Transverse colon (tissue), 3 donors: ENCODE measurements at regions not wholly inside any gene's neighbourhood (a gene's known extent, or its start where the extent isn't known, plus 50 kb on each side); places are given as distances from the start of the nearest gene placed in this dataset.

Source experiments
- EP300 ChIP-seq: sonication (generic); formaldehyde crosslinking; IDR thresholded peaks from one replicate; pipeline ENCODE4 v1.6.1; 2017; ENCODE audit warnings: antibody characterized with exemption, low read depth
- POLR2A ChIP-seq: fragments of 450-650 bp; IDR thresholded peaks from one replicate; pipeline ENCODE4 v1.6.1; 2016; ENCODE audit warnings: antibody characterized with exemption, mild to moderate bottlenecking, moderate library complexity
- TF ChIP-seq, protein P1 (sequence below), 5 experiments: fragments of 200-600 bp in 3 of 5; fragments of 450-650 bp in 2 of 5; sonication (generic) in 3 of 5; IDR thresholded peaks; 1 replicate in 2 of 5; 2 replicates in 3 of 5; pipeline ENCODE4 v1.5.1; 2016 to 2017; ENCODE audit warnings: antibody characterized with exemption in 5 of 5, inconsistent platforms in 3 of 5, mild to moderate bottlenecking in 2 of 5, moderate library complexity in 1 of 5

DNA sequence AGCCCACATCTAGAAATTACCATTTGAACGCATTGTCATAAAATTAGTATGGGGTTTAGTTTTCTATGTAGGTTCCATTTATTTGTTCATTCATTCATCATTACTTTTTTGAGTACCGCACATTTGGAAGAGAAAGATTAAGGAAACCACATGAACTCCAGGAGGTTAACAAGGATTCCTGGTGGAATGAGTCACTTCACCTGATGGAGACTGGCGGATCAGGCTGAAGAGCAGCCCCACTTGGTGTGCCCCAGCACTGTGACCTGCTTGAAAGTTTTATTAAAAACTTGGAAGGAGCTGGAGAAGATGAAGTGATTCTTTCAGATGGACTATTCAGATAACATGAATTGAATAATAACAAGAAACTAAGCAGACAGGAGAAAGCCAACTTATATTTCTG, 293.6 kb upstream of the CDH11 start:
- TF ChIP-seq, protein P1, sequence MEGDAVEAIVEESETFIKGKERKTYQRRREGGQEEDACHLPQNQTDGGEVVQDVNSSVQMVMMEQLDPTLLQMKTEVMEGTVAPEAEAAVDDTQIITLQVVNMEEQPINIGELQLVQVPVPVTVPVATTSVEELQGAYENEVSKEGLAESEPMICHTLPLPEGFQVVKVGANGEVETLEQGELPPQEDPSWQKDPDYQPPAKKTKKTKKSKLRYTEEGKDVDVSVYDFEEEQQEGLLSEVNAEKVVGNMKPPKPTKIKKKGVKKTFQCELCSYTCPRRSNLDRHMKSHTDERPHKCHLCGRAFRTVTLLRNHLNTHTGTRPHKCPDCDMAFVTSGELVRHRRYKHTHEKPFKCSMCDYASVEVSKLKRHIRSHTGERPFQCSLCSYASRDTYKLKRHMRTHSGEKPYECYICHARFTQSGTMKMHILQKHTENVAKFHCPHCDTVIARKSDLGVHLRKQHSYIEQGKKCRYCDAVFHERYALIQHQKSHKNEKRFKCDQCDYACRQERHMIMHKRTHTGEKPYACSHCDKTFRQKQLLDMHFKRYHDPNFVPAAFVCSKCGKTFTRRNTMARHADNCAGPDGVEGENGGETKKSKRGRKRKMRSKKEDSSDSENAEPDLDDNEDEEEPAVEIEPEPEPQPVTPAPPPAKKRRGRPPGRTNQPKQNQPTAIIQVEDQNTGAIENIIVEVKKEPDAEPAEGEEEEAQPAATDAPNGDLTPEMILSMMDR (IDR thresholded peaks at IDR 0.05), result no peak
- TF ChIP-seq EP300, result no peak
- no peak for TF ChIP-seq POLR2A
